Choroid plexus epithelial cell (primary cell): ENCODE measurements at regions not wholly inside any gene's neighbourhood (a gene's known extent, or its start where the extent isn't known, plus 50 kb on each side); places are given as distances from the start of the nearest gene placed in this dataset.
A peak's percentile ranks its signal among the peaks of the same experiment; 100 is the strongest.

Experiments
- DNase-seq: peaks from one replicate; pipeline ENCODE4 v3.0.0-alpha.2; 2010; ENCODE audit warnings: low read depth
- H3K4me3 ChIP-seq: 2 replicates; pipeline ENCODE4 v1.5.1; 2011; ENCODE audit warnings: low read depth, mild to moderate bottlenecking, control low read depth, low read length, moderate library complexity
- TF ChIP-seq, protein P1 (sequence below): conservative IDR thresholded peaks from 2 replicates; pipeline ENCODE4 v1.5.1; 2011; ENCODE audit warnings: low read depth, mild to moderate bottlenecking, control low read depth, inconsistent platforms, low read length, moderate library complexity

DNA sequence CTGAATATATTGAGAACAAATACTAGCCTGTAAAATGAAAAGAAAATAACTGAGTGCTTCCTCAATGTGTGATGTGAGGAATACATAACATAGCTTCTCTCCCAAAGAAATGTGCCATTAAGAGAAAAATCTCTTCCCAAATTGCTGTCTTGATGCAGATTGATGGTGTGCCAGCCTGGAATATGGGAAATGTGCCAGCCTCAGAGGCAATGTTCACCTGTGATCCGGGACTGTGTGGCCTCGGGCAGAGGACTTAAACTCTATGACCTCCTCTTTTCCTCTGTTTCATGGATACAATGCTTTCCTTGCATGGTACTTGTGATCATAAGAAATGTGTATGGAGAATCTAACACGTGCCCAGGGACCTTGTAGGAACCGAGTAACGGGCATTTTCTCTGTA lies 370.9 kb downstream of the DIRAS2 start:
- H3K4me3 ChIP-seq = no peak overlapping the region
- TF ChIP-seq, protein P1, sequence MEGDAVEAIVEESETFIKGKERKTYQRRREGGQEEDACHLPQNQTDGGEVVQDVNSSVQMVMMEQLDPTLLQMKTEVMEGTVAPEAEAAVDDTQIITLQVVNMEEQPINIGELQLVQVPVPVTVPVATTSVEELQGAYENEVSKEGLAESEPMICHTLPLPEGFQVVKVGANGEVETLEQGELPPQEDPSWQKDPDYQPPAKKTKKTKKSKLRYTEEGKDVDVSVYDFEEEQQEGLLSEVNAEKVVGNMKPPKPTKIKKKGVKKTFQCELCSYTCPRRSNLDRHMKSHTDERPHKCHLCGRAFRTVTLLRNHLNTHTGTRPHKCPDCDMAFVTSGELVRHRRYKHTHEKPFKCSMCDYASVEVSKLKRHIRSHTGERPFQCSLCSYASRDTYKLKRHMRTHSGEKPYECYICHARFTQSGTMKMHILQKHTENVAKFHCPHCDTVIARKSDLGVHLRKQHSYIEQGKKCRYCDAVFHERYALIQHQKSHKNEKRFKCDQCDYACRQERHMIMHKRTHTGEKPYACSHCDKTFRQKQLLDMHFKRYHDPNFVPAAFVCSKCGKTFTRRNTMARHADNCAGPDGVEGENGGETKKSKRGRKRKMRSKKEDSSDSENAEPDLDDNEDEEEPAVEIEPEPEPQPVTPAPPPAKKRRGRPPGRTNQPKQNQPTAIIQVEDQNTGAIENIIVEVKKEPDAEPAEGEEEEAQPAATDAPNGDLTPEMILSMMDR = no peak
- DNase-seq = no peak

DNA sequence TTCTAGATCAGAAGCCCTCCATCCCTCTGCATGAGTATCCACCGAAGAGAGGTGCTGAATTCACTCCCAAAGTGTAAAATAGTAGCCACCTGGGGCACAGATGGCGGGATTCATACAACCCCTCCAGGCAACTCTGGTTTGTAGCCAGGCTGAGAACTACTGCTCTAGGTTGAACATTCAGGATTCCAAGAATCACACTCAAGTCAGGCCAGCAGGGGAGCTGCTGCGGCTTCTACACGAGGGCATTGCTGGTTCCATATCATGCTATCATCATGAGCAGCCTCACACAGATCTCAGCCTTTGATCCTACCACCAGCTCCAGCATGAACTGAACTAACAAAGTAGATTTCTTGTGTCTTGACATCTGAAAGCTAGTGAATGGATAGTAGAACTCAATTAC lies 367.9 kb downstream of the DIRAS2 start:
- no peak overlapping the region for H3K4me3 ChIP-seq
- TF ChIP-seq, protein P1 = no peak
- no peak for DNase-seq

DNA sequence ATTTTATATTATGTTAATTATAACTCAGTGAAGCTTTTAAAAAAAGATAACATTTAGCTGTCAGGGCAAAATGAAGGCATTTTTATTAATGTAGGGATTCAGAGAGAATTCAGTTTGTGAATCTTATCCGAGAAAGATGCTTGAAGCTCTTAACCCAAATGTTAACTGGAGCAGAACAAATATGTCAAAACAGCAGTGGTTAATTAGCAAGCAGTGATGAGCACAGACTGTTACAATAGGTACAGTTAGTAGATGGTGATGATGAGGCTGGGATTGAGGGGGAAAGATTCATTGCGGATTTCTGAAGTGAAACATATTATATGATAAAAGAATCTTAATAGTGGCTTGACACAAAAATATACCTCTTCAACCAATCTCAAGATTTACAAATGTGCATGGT lies 356.7 kb downstream of the DIRAS2 start:
- H3K4me3 ChIP-seq = no peak overlapping the region
- DNase-seq = no peak
- TF ChIP-seq, protein P1 = no peak

DNA sequence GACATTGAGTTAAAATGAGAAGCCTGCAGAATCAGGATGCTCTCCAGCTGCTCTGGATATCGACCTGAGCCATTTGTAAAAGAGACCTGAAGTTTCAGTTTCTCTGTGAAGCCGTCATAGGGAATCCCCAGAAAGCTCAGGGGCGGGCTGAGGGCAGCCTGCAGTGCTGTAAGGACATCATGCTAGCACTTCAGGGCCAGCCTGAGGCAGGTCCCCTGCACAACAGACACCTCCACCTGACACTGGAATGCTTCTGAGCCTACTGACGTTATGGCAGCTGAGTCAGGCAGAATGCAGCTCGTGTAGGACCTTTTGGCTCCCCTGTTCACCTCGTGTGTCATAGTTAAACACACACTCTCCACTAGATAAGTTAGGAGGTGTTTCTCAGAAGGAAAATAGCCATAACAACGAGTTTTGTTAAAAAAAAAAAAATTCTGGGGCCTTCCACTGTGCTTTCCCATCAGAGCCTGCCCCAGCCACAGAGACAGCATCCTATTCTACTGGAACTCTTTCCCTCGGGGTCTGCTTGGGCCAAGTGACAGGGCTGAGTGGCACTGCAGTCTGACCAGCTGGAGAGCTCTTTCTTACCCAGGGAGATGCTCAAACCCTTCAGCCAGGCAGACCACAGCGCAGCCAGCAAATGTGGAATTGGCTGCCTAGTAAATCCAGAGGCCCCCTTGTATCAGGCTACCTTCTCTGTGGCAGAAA lies 354.9 kb downstream of the DIRAS2 start:
- TF ChIP-seq, protein P1 = no peak
- DNase-seq = peak; percentile 10
- H3K4me3 ChIP-seq = no peak overlapping the region

DNA sequence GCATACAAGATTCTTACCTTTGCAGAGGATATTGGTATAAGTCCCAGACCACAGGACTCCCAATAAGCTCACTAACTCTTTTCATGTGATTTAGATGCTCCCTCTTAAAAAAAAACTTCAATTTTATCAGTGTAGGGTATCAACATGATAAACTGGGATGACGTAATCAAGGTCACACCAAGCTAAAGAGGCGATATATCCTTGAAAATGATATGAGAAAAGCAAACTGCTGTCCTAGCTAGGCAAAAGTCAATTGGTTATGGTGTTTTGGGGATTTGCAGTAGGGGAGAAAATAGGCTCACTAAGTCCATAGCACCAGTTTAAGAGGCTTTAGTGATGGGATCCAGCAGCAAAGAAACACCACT lies 354.4 kb downstream of the DIRAS2 start:
- no peak for DNase-seq
- TF ChIP-seq, protein P1 = no peak
- H3K4me3 ChIP-seq = no peak overlapping the region

- peak; percentile 54 for DNase-seq
- H3K4me3 ChIP-seq = no peak overlapping the region
- TF ChIP-seq, protein P1 = no peak
Observed at GRCh38 chr9:90290716-90291485, 351.7 kb downstream of the DIRAS2 start.
